Renal cortex interstitium (tissue), 11 donors: ENCODE measurements at regions not wholly inside any gene's neighbourhood (a gene's known extent, or its start where the extent isn't known, plus 50 kb on each side); places are given as distances from the start of the nearest gene placed in this dataset.
A peak's percentile ranks its signal among the peaks of the same experiment; 100 is the strongest.

Experiments
- DNase-seq, 11 donors: peaks; one replicate each; pipeline ENCODE4 v3.0.0-alpha.2; 2013; ENCODE audit warnings: low read depth in 9 of 11, low spot score in 4 of 11; ENCODE audit errors: extremely low read depth in 1 of 11

DNA sequence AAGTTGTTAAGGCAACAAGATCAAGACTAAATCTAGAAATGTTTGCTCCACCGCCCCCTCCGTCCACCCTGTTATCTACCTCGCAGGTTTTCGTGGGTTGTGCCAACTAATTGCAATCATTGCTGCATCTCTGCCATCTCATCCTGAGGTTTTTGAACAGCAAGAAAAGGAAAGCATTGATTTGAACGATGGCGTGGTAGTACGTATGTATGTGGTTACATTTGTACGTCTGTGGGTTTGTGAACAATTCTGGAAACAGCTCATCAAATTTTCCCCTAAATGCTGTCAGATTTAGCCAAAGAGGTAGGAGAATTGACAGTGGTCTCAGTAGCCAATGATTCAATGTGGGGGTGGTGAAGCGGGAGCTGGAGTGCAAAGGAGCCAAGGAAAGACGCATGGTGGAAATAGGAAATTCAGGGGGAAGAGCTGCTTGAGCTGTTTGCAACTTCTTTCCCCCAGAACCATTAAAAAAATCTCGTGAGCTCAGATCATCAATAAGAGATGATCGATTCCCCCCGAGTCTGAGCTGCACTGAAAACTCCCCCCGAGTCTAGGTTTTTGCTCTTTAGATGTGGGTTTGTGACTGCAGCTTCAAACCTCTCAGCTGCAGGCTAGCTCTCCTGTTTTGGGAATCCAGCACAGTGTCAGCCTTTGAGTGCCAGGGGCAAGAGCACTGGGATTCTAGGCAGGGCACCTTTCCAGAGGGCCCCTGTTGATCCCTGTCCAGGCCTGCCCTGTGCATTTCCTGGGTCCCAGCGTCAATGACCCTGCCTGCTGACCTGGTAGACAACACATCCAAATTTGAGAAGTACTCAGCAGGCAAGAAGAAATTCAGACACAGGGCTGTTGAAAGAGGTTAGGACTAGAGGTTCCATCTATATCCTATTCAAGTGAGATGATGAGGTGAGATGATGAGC is 72.6 kb upstream of the LY86 start:
- no peak for DNase-seq

DNA sequence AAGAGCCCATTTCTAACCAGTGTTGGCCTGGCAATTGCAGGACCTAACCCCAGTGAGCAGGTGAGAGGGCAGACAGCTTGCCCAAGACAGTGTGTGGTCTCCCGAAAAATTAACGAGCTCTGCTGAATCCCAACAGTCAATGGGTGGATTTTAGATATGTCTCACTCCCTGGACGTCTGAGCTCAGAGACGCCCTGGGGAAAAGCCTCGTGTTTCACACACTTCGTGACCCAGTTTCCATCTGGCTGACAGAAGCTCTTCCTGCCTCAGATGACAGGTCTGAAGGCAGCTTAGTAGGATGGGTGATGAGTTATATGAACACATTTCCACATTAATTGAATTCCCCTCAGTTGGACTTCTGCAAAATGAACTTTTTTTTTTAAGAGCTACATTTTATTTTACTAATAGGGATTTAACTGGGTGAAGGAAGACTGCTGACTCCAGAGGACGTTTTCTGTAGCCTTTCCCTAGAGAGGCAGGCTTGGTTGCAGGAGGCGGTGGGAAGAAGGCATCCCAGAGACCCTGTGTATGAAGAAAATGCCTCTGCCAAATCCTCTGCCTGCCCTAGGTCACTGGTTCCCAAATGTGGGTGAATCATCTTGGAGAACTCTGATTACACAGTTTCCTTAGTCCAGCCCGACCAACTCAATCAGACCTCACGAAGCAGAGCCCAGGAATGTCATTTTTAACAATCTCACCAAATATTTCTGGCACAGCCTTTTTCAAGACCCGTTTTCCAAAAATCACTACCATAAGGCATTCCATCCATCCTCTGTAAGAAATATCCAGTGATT is 71.7 kb upstream of the LY86 start:
- DNase-seq: no peak

DNA sequence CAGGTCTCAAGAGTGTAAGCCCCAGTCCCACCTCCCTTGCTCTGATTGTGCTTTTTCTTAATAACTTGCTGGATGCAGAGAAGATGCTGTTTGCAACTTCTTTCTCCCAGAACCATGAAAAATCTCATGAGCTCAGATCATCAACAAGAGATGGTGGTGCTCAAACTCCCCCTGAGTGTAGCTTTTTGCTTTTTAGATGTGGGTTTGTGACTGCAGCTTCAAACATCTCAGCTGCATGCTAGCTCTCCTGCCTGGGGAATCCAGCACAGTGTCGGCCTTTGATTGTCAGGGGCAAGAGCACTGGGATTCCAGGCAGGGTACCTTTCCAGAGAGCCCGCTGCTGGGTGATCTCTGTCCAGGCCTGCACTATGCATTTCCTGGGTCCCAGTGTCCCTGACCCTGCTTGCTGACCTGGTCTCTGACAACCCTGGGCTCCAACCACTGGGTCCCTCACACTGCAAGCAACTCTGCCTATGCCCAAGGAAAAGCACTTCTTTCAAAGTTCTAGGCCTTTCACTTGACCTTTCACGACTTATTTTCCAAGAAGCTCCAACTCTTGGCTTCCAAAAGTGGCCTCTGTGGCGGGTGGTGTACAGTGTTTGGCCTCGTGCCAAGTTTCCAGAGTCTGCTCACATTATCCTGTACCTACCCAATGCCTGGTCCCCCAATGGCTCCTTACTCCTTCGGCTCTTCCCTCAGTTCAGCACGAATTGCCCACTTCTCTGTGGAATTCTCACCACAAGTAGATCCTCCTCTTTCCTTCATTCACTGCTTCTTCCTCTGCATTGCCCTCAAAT is 69.7 kb upstream of the LY86 start:
- DNase-seq: no peak

DNA sequence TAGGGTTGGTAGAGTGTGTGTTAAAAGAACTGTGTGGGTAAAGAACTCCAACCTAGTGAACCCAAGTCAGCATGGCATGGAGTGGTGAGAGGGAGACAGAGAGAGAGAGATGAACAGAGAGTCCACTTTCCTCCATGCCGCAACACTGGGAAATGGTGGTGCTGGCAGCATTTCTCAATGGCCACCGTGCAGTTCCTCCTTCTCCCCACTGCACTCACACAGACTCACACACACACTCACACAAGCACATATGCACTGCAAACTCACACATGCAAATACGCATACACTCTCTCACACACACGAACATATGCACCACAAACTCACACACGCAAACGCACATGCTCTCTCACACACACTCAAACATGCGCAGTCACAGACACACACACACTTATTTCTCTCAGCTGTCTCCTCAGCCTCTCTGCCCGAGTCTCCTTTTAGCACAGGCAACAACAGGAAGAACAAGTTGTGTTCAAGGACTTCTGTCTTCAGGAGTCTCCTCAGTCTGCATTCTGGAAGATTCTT is 66.5 kb upstream of the LY86 start:
- no peak for DNase-seq

DNA sequence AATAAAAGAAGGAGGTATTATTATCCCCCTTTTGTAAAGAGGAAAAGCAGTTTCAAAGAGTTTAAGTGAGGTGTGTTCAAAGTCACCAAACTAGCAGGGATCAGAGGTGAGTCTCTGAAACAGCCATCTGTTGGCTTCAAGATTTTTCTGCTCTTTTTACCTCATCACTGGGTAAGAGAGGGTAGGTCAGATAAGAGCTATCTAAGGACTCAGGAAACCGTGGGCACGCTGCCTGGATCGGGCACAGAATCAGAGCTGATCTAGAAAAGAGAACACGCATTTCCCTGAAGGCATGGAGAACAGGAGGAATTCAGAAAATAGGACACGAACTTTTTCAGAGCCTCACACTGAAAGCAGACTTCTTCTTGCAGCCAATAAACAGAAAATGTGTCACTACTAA is 65.8 kb upstream of the LY86 start:
- DNase-seq: no peak

DNA sequence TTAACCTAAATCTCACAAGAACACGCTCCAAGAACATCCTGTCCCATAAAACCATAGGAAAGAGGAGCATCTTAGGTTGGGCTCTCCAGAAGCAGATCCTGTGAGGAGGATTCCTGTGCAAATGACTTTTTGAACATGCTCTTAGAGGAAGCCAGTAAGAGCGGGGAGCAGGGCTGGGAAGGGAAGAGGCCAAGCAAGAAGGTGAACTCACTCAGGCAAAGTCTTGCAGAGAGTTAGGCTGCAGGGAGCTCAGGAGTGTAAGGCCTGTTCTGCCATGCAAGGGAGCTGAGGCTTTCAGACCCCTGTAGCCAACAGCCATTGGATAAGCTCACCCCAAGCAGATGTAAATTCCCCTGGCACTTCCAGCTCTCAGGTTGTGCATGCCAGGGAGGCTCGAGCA is 63.6 kb upstream of the LY86 start:
- no peak for DNase-seq

DNA sequence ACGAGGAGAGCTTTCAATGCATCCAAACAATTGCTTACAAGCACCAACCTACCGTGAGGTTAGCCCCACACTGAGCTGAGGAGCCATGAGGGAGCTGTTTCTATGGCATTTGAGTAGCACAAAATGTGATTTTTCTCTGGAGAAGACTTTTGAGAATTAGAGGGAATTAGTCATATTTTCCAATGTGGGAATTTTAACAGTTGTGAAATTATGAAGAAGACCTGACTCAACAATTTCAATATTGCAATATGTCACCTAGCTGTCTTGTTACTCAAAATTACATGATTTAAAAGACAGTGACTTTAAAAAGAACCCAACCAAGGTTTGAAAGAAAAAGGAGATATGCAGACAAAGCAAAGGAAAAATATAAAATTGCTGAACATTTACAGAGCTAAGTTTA is 62.6 kb upstream of the LY86 start:
- no peak for DNase-seq

DNA sequence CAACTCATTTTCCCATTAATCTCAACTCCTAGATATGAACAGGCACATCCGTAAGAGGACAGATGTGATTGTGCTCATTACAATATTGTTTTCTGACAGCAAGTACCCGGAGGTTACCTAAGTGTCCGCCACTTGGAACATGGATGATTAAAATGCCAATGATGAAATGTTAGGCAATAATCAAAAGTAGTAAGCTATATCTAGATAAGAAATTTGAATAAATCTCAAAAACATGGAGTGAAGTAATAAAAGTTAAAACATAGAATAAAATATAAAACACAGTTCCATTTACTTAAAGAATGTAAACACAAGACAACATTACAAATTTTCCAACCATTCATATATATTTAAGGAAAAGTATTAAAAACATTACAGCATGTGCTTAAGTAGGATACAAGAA is 59.2 kb upstream of the LY86 start:
- no peak for DNase-seq

DNA sequence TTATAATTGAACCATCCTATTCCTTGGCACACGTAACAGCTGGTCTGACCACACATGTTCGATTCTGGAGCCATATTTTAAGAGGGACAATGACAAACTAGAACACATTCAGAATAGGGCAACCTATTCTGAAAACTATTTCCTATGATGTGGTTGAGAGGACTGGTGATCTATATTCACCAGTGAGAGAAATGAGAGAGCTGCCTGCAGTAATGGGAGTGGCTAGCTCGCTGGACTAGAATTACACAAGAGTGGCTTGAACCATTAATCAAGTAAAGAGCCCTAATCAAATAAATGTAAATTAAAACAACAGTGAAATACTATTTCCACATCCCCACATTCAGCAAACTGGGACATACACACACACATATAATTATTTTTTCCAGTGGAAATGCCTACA is 55.3 kb upstream of the LY86 start:
- DNase-seq: no peak

DNA sequence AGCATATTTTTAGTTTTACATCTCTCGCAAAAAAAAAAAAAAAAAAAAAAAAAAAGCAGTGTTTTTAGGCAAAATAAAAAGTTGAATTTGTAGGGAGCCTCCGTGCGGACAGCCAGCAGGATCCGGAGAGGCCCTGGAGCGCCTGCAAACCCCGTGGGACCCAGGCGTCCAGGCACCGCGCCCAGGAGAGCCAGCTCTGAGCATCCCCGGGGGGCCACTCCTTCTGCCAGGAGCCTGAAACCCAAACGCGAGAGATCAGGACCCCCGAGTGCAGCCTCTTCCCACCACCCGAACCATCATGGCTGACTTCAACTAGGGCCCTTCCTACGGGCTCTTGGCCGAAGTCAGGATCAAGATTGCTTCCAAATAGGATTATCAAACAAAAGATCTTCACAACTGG is 54.1 kb upstream of the LY86 start:
- no peak for DNase-seq

DNA sequence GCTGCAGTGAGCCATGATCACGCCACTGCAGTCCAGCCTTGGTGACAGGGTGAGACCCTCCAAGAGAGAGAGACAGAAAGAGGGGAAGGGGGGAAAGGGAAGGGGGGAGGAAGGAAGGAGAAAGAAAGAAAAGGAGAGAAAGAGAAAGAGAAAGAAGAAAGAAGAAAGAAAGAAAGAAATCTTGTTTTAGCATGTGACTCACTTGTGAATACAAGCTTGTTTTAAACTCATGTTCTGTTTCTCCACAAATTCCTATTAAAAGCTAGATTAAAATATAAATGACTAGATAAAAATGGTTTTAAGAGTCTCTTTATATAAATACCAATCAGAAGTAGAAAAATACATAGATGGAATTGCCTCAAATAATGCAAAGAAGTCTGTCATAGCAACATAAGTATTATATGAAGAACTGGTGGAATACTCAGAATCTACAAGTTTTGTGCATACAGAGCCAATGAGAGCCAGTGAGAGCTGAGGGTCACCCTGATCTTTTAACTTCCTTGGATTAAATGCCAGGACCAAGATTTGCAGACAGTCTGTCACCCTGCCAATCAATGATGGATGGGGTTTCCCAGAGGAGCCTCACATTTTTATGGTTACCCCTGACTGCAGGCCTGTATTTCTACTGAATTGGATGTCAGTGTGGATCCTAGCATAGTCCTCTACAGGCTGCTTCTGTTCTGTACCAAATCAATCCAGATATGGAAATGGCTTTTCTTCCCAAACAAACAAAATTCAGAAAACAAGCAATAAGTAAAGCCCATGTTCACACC is 50.8 kb upstream of the LY86 start:
- DNase-seq: no peak

DNA sequence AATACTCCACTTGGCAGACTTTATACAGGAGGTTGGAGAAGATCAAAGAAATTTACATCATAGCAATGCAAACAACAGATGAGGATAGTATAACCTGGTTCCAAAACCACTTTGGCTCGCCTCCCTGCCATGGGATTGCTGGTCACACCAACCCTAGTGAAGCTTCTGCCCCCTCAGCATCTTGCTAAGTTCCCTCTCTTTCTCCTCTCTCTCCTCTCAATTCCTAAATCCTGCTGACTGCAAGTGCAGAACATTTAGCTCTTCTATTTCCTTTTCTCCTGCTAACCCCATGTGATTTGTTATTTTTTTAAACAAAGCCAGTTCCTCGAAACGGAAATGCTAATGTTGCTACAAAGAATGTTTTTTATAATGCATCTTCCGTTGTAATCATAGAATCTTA is 50.3 kb upstream of the LY86 start:
- peak in 1 of 11 donors; percentile 14 for DNase-seq
